ENCODE measurements at regions not wholly inside any gene's neighbourhood (a gene's known extent, or its start where the extent isn't known, plus 50 kb on each side); places are given as distances from the start of the nearest gene placed in this dataset.

- TF ChIP-seq POLR2A (IDR thresholded peaks at IDR 0.05; ENCODE audit: low read length) (no peak), GATA1 (IDR thresholded peaks at IDR 0.05; ENCODE audit: low read depth, low read length) (no peak)
Observed at GRCh38 chr3:54046641-54047214, 75.6 kb upstream of the CACNA2D3 start.
